C4-2B (cell line): ENCODE measurements at regions not wholly inside any gene's neighbourhood (a gene's known extent, or its start where the extent isn't known, plus 50 kb on each side); places are given as distances from the start of the nearest gene placed in this dataset.

Experiments
- ZFX ChIP-seq: fragments of 450-650 bp; IDR thresholded peaks from 2 replicates; pipeline ENCODE4 v1.6.1; 2017
- TF ChIP-seq, protein P1 (sequence below): fragments of 450-650 bp; conservative IDR thresholded peaks from 2 replicates; pipeline ENCODE4 v1.5.1; 2017; ENCODE audit warnings: mild to moderate bottlenecking

DNA sequence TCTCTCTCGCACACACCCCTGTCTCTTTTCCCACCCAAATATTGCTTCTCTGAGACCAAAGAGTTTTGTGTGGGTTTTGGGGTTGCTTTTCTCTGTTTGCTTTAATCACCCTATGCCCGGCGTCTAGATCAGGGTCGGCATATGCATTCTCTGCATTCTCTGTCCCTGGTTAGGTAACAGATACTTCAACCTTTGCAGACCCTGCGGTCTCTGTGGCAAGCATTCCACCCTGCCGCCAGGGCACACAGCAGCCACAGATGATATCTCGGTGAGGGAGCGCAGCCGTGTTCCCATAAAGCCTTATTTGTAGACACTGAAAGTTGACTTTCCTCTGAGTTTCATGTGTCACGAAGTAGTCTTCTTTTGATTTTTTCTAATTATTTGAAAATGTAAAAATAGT, 110.4 kb upstream of the FZD10 start:
- TF ChIP-seq, protein P1, sequence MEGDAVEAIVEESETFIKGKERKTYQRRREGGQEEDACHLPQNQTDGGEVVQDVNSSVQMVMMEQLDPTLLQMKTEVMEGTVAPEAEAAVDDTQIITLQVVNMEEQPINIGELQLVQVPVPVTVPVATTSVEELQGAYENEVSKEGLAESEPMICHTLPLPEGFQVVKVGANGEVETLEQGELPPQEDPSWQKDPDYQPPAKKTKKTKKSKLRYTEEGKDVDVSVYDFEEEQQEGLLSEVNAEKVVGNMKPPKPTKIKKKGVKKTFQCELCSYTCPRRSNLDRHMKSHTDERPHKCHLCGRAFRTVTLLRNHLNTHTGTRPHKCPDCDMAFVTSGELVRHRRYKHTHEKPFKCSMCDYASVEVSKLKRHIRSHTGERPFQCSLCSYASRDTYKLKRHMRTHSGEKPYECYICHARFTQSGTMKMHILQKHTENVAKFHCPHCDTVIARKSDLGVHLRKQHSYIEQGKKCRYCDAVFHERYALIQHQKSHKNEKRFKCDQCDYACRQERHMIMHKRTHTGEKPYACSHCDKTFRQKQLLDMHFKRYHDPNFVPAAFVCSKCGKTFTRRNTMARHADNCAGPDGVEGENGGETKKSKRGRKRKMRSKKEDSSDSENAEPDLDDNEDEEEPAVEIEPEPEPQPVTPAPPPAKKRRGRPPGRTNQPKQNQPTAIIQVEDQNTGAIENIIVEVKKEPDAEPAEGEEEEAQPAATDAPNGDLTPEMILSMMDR = no peak
- no peak for TF ChIP-seq ZFX
